ENCODE measurements at regions not wholly inside any gene's neighbourhood (a gene's known extent, or its start where the extent isn't known, plus 50 kb on each side); places are given as distances from the start of the nearest gene placed in this dataset.
"Not testable (repeated sequence)": the region's sequence is repeated elsewhere in the genome, so short reads cannot be mapped to it uniquely, and the experiment has no call there.

GRCh38 chr3:5822843-5823242 is 635.3 kb downstream of the EDEM1 start:
- DNase-seq (ENCODE audit: low read depth) = no peak

DNA sequence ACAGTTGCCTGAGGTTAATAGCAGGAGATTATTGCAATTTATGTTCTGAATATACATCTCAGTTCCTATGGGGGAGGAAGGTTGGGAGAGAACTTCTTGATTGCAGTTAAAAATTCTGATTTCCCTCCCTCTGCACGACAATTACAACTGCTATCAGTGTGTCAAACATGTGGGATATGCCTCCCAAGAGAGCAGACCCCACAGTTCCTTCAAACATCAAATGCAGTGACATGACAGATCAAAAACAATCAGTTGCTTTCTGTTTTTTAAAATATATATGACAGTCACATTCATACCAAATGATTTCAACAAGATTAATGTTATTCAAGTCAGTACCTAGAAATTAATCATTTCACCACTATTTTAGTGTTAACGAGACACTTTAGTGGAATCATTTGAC is 639.0 kb downstream of the EDEM1 start:
- DNase-seq (ENCODE audit: low read depth) = no peak

- DNase-seq (ENCODE audit: low read depth) = no peak
These were observed 640.7 kb downstream of the EDEM1 start for GRCh38 chr3:5828251-5828650.

- DNase-seq (ENCODE audit: low read depth) = no peak
These were observed 652.5 kb downstream of the EDEM1 start for GRCh38 chr3:5840056-5840455.

DNA sequence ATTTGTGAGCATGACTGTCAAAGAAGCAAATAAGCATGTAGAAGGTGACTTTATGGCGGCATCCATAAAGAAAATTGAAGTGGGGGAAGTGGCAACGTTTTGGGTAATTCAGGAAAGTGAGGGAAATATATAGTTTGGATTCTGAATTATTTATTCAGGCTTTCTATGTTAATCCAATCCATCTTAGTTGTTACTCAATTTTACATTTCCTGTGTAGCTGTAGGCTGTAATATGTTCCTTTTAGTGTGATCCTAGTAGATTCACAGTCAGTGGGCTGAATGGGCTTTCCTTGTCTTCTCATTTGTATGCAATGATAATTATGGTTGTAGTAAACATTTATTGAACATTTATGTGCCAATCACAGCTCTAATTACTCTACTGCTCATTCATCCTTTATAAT is 654.1 kb downstream of the EDEM1 start:
- DNase-seq (ENCODE audit: low read depth) = no peak

DNA sequence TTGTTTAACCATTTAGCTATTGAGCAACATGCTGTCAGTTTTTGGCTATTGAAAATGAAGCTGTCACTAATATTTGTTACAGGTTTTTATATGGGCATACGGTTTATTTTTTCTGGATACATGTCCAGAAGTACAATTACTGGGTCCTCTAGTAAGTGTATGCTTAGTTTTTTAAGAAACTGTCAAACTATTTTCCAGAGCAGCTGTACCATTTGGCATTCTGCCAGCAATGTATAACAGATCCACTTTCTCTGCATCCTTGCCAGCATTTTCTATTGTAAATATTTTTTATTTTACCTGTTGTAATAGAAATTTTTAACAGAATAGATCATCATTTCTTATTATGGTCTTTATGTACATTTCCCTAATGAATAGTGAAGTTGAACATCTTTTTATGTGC is 658.8 kb downstream of the EDEM1 start:
- DNase-seq (ENCODE audit: low read depth) = no peak

- DNase-seq (ENCODE audit: low read depth) = no peak
These were observed 673.6 kb downstream of the EDEM1 start for GRCh38 chr3:5861151-5861550.

DNA sequence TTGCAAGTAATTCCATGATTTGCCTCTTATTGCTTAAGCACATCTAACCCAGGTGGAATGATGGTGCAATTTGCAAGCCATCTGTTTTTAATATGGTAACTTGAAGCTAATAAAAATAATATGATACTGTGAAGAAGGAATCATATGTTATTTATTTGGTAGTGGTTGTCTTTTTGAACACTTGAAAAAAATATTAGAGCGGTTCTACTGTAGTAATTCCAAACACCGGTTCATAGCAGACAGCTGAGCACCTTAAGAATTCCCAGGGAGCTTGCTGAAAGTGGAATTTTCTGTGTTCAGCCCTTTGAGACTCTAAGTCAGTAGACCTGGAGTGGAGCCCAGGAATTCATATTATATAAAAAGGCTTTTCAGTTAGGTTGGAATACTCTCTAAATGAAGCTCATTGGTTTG is 687.4 kb downstream of the EDEM1 start:
- no peak for DNase-seq (ENCODE audit: low read depth)

DNA sequence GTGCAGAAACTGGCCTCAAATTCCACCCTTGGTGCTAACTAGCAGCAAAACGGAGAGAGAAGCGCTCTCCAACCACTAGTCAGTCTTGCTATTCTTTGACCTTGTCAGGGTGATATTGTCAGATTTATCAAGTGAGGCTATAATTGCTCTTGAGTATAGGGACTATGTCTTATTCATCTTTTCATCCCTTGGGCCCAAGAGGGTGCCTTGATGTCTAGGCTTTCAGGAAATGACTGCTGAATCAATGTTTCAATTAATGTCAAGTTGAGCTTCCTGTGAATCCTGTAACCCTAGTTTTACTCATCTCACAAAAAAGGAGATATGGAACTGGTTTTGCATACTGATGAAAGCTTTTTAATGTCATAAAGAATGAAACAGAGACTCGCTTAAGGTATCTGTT is 701.3 kb downstream of the EDEM1 start:
- no peak for DNase-seq (ENCODE audit: low read depth)

DNA sequence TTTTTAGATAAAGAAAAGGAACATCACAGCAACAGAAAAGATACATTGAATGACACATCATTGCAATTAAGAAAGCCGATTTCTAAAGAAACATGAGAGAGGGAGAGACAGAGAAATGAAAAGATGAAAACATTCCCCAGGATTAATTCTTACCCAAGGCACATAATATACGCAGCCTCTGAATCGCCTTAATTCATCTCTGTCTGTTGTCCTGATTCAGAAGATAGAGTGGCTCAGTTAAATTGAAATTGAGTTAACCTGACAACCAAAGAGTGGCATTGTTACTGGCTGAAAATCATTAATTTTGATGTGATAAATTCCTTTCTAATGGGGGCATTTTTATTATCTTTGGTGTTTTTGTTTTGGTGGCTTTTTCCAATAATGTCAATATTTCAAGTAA is 701.9 kb downstream of the EDEM1 start:
- no peak for DNase-seq (ENCODE audit: low read depth)

DNA sequence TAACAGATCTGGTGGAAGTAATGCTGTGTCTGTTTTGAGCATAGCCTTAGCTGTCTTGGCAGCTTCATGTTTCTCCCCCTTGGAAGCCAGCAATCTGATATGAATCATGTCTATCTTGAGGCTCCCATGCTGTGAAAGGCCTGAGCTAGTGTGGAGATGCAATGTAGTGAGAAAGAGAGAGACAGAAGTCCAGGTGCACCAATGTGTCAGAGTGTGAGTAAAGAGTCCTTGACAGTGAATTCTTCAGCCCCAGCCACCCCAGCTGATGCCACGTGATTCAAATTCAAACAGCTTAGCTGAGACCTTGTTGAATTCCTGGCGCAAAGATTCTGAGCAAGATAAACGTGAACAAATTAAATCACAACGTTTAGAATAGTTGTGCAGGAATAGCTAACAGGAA is 704.2 kb downstream of the EDEM1 start:
- no peak for DNase-seq (ENCODE audit: low read depth)

- DNase-seq (ENCODE audit: low read depth) = no peak
These were observed 710.6 kb downstream of the EDEM1 start for GRCh38 chr3:5898106-5898505.

DNA sequence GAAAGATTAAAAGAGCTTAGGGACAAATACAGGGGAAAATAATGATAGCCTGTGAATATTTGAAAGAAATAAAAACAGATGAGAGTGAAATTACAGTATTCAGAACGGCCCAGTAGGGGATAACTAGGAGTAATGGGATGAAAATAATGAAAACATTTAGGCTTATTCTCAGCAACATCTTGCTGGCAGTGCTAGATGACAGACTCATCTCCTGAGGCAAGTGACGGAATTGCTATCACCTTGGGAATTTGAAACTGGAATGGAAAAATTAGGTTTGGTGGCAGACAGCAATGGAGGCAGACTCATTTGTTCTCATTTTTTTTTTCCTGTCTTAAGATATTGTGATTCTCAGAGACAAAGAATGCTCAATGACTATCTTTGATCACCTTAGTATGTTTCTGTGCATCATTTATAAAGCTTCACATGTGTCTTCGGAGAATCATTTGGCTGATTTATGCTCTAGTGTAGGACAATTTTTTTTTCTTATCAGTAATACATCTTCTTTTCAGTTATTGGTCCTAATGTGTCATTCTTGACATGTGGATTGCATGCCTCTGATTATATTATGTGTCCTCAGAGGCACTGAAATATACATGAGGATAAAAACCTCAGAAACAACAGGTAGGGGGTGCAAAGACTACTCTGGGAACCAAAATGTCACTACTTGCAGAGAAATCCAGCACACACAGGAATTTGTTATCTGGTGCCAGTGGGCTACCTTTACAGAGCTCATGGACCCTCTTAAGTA is 711.7 kb downstream of the EDEM1 start:
- no peak for DNase-seq (ENCODE audit: low read depth)

DNA sequence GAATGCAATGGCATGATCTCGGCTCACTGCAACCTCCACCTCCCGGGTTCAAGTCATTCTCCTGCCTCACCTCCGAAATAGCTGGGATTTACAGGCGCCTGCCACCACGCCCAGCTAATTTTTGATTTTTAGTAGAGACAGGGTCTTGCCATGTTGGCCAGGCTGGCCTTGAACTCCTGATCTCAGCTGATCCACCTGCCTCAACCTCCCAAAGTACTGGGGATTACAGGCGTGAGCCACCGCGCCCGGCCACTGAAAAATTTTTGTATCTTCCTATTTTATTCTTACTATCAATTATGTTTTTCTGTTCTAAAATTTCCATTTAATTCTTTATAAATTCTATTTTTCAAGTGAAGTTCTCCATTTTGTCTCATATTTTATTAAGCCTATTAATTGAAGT is 730.4 kb downstream of the EDEM1 start:
- DNase-seq (ENCODE audit: low read depth) = no peak

DNA sequence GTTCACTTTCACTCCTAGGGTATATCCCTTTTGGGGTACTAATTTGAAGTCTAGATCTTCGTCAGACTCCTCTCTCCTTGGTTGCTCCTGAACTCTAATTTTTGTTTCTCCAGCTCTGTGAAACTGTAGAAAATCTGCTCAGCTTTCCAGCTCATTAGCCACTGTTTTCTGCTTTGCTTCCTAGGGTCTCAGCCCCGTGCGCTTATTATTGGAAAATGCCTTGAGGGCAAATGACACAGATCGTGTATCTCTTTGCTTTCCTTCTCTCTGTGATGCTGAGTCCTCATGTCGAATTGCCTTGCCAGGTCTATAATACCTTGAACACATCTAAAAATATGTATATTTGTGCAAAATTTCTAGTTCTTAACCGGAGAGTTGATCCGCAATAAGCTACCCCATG is 731.1 kb downstream of the EDEM1 start:
- no peak for DNase-seq (ENCODE audit: low read depth)

GRCh38 chr3:5929027-5929426 is 741.5 kb downstream of the EDEM1 start:
- no peak for DNase-seq (ENCODE audit: low read depth)

DNA sequence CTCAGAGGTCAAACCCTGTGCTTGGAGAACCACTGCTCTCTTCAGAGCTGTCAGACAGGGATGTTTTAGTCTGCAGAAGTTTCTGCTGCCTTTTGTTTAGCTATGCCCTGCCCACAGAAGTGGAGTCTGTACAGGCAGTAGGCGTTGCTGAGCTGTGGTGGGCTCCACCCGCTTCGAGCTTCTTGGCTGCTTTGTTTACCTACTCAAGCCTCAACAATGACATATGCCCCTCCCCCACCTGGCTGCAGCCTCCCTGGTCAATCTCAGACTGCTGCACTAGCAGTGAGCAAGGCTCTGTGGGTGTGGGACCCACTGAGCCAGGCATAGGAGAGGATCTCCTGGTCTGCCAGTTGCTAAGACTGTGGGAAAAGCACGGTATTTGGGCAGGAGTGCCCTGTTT is 756.6 kb downstream of the EDEM1 start:
- not testable (repeated sequence) for DNase-seq (ENCODE audit: low read depth)

DNA sequence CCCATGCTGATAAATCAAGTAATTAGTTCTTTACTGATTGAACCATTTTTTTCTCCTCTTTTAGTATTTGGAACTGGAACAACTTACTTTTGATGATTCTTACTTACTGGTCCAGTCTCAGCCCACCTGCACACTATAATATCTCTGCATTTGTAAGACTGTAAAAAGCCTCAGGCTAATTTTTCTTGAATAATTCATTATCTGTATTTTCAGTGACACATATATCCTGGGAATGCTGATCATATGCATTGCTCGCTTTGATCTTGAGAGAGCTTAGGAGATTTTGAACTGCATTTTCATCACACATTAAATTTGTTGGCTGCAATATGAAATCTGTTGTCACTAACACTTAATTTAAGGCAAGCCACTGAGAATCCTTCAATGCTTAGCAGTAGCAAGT is 760.6 kb downstream of the EDEM1 start:
- no peak for DNase-seq (ENCODE audit: low read depth)

GRCh38 chr3:5951026-5951425 is 763.5 kb downstream of the EDEM1 start:
- DNase-seq (ENCODE audit: low read depth) = no peak

- DNase-seq (ENCODE audit: low read depth) = no peak
These were observed 785.1 kb downstream of the EDEM1 start for GRCh38 chr3:5972586-5972985.

DNA sequence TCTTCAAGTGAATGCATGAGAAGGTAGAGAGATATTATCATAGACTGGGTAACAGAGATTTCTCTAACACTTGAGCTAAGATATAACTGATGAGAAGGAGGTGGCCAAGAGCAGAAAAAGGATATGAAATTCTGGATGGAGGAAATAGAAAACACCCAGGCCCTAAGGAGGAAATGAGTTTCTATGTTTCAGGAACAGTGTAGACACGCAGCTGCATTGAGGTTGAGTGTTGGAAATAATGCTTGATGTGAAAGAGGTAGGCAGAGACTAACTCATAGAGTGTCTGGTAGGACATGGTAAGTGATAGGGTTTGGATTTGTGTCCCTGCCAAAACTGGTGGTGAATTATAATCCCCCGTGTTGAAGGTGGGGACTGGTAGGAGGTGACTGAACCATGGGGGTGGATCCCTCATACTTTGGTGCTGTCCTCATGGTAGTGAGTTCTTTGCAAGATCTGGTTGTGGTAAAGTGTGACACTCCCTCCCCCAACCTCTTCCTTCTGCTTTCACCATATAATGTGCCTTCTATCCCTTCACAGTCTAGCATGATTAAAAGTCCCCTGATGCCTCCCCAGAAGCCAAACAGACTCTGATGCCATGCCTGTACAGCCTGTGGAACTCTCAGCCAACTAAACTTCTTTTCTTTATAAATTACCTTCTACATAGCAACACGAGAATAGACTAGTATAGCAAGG is 787.3 kb downstream of the EDEM1 start:
- DNase-seq (ENCODE audit: low read depth) = no peak

GRCh38 chr3:5977331-5977730 is 789.8 kb downstream of the EDEM1 start:
- no peak for DNase-seq (ENCODE audit: low read depth)

- DNase-seq (ENCODE audit: low read depth) = no peak
These were observed 793.0 kb downstream of the EDEM1 start for GRCh38 chr3:5980475-5980874.

DNA sequence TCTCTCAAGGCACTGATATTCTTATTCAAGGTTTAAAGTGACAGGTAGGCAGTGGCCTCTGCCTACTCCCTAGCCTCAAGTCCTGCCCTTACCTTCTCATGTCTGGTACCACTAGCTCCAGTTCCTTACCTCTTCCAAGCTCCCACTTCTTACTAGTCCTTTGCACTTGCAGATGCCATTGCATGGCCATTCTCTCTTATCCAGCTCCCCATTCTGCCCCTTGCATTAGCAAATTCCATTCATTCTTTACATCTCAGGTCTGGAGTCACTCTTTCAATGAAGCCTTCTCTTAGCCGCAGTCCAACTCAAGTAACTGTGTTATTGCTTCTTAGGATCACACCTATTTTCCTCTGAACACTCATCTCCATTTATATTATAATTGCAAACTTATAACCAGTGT is 807.1 kb downstream of the EDEM1 start:
- DNase-seq (ENCODE audit: low read depth) = no peak

Data from GM04503 (cell line).